ENCODE measurements at regions not wholly inside any gene's neighbourhood (a gene's known extent, or its start where the extent isn't known, plus 50 kb on each side); places are given as distances from the start of the nearest gene placed in this dataset.

DNA sequence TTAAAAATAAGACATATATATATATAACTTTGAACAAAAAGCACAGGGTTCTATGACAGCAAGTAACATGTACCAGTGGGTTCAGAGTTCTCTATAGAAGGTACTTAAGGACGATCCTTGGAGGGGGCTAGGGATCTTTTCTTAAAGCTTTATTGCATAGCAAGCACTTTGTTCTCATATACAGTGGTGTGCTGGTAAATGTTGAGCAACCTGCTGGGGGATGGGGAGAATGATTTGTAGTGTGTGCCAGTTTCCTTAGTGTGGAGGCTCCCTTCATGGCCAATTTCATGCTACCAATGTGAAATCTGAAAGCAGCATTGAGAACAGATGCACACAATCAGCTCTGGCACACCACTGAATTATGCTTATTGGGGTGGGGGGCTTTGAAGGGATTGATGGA is 69.5 kb upstream of the NFASC start:
- no peak overlapping the region for H2BK120ac ChIP-seq (ENCODE audit: low read depth, low read length)
- H3K27me3 ChIP-seq (ENCODE audit: control insufficient read depth in 3 of 3, insufficient read depth in 3 of 3, low read depth in 1 of 3, low read length in 3 of 3) = peaks cover 0 to 4% (median 0%) of the 10 kb centered on the region in 3 experiments
- H3K79me1 ChIP-seq (ENCODE audit: low read depth, low read length) = no peaks in the 10 kb centered on the region
- no peak overlapping the region for H2AK5ac ChIP-seq (ENCODE audit: low read depth, low read length)
- H2BK12ac ChIP-seq (ENCODE audit: low read length) = no peak overlapping the region
- no peaks in the 10 kb centered on the region for H3K36me3 ChIP-seq (replicated peaks in 1 of 2; ENCODE audit: control insufficient read depth in 2 of 2, insufficient read depth in 2 of 2, low read length in 2 of 2)
- no peak overlapping the region for H3K18ac ChIP-seq (ENCODE audit: low read length)
- no peak overlapping the region for H4K91ac ChIP-seq (ENCODE audit: low read depth, low read length, poor library complexity)
- no peak overlapping the region for H3K4ac ChIP-seq (ENCODE audit: low read length)
- WGBS, 2 donors (ENCODE audit: extremely low coverage in 2 of 2, insufficient read length in 2 of 2, insufficient replicate concordance in 1 of 2) = no CpG with 5 or more reads among the region's 1 CpG
- H3K9me3 ChIP-seq (replicated peaks in 1 of 2; ENCODE audit: control insufficient read depth in 2 of 2, insufficient read depth in 1 of 2, low read depth in 1 of 2, low read length in 2 of 2) = peaks cover 0 to 2% of the 10 kb centered on the region in 2 donors
- no peak overlapping the region for H3K4me2 ChIP-seq (ENCODE audit: insufficient read depth, low read length, poor library complexity, severe bottlenecking)
- H2BK15ac ChIP-seq (ENCODE audit: low read length) = no peak overlapping the region
- no peak overlapping the region for H2BK5ac ChIP-seq (ENCODE audit: low read length)
- H4K8ac ChIP-seq (ENCODE audit: low read depth, low read length) = no peak overlapping the region
- H3K27ac ChIP-seq (replicated peaks; ENCODE audit: low read length) = no peak overlapping the region
- H3K4me1 ChIP-seq (ENCODE audit: control insufficient read depth in 2 of 2, insufficient read depth in 1 of 2, low read depth in 1 of 2, low read length in 2 of 2) = peaks cover 0 to 2% of the 10 kb centered on the region in 2 donors
- no peak overlapping the region for H3K9ac ChIP-seq (ENCODE audit: low read depth, low read length, poor library complexity)
- H3K4me3 ChIP-seq (ENCODE audit: low read length in 2 of 2) = no peak overlapping the region
- H2AFZ ChIP-seq (ENCODE audit: low read length) = no peak overlapping the region
- H3K23ac ChIP-seq (ENCODE audit: low read depth, low read length, poor library complexity) = no peak overlapping the region
- DNase-seq (ENCODE audit: low spot score) = no peak
- H3K14ac ChIP-seq (ENCODE audit: low read length) = no peak overlapping the region

DNA sequence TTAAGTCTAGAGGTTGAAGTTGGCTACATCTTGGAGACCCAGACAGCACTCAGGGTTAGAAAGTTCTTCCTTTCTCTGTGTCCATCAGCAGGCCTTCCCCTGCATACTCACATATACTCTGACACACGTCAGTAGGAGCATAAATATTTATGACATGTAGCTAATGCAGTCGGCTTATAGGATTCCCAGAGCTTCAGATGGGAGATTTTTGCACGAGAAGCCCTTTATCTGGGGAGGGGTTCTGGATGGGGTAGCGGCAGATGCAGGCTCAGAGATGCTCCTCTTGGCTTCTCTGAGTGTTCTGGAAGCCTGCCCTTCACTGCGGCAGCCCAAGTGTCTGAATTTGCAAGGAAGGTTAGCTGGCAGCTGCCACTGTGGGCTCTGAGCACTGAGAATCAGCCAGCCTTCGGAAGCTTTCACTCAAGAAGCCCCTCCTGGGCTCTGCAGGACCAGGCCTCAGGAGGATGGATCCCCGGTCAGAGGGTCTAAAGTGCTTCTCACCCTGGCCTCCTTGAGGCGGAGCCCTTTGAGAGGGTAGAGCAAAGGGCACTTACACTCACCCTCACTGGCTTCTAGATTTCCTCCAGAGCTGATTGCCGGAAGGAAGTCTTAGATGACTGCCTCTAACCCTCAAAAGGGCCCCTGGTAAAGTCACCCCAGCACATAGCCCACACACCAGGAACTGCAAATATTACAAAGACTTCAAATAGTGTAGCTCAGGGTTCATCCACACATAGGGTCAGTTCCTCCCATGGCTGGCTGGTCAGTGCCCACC is 68.1 kb upstream of the NFASC start:
- Histone ChIP-seq H4K8ac (ENCODE audit: low read depth, low read length) (no peak overlapping the region), H3K14ac (ENCODE audit: low read length) (no peak overlapping the region), H2AK5ac (ENCODE audit: low read depth, low read length) (no peak overlapping the region), H2BK12ac (ENCODE audit: low read length) (no peak overlapping the region), H2AFZ (ENCODE audit: low read length) (no peak overlapping the region), H3K79me1 (ENCODE audit: low read depth, low read length) (no peaks in the 10 kb centered on the region), H3K9ac (ENCODE audit: low read depth, low read length, poor library complexity) (no peak overlapping the region), H3K27me3 (ENCODE audit: control insufficient read depth in 3 of 3, insufficient read depth in 3 of 3, low read depth in 1 of 3, low read length in 3 of 3) (peaks cover 0 to 4% (median 0%) of the 10 kb centered on the region in 3 experiments), H3K4me3 (ENCODE audit: low read length in 2 of 2) (no peak overlapping the region), H3K9me3 (replicated peaks in 1 of 2; ENCODE audit: control insufficient read depth in 2 of 2, insufficient read depth in 1 of 2, low read depth in 1 of 2, low read length in 2 of 2) (peaks cover 0 to 2% of the 10 kb centered on the region in 2 donors), H4K91ac (ENCODE audit: low read depth, low read length, poor library complexity) (no peak overlapping the region), H3K18ac (ENCODE audit: low read length) (no peak overlapping the region), H3K36me3 (replicated peaks in 1 of 2; ENCODE audit: control insufficient read depth in 2 of 2, insufficient read depth in 2 of 2, low read length in 2 of 2) (no peaks in the 10 kb centered on the region), H3K27ac (replicated peaks; ENCODE audit: low read length) (no peak overlapping the region), H2BK120ac (ENCODE audit: low read depth, low read length) (no peak overlapping the region), H2BK15ac (ENCODE audit: low read length) (no peak overlapping the region), H3K4ac (ENCODE audit: low read length) (no peak overlapping the region), H3K4me1 (ENCODE audit: control insufficient read depth in 2 of 2, insufficient read depth in 1 of 2, low read depth in 1 of 2, low read length in 2 of 2) (peaks cover 0 to 3% of the 10 kb centered on the region in 2 donors), H3K23ac (ENCODE audit: low read depth, low read length, poor library complexity) (no peak overlapping the region), H2BK5ac (ENCODE audit: low read length) (no peak overlapping the region), H3K4me2 (ENCODE audit: insufficient read depth, low read length, poor library complexity, severe bottlenecking) (no peak overlapping the region)
- WGBS, 2 donors (ENCODE audit: extremely low coverage in 2 of 2, insufficient read length in 2 of 2, insufficient replicate concordance in 1 of 2) = no CpG with 5 or more reads among the region's 9 CpGs
- no peak for DNase-seq (ENCODE audit: low spot score)

DNA sequence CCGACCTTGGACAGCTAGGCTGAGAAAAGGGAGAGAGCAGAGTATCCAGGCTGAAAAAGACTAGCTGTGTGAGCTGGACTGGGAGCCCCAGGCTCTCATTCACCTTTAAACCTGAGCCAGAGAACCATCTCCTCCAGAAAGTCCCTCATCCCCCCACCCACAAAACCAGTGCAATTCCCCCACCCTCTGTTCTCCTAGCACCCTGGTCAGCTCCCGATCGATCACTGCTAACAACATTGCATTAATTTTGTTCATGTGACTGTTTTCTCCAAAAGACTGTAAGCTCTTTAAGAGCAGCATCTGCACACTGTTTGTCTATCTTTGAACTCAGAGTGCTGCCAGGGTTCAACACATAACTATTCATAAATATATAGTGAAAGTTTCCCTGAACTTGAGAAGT is 67.1 kb upstream of the NFASC start:
- H3K4me3 ChIP-seq (ENCODE audit: low read length in 2 of 2) = no peak overlapping the region
- no peak overlapping the region for H2BK120ac ChIP-seq (ENCODE audit: low read depth, low read length)
- no peak overlapping the region for H3K14ac ChIP-seq (ENCODE audit: low read length)
- H3K4me1 ChIP-seq (ENCODE audit: control insufficient read depth in 2 of 2, insufficient read depth in 1 of 2, low read depth in 1 of 2, low read length in 2 of 2) = peaks cover 0 to 3% of the 10 kb centered on the region in 2 donors
- no peak overlapping the region for H3K4me2 ChIP-seq (ENCODE audit: insufficient read depth, low read length, poor library complexity, severe bottlenecking)
- H3K9ac ChIP-seq (ENCODE audit: low read depth, low read length, poor library complexity) = no peak overlapping the region
- H2BK5ac ChIP-seq (ENCODE audit: low read length) = no peak overlapping the region
- no peaks in the 10 kb centered on the region for H3K79me1 ChIP-seq (ENCODE audit: low read depth, low read length)
- H2BK15ac ChIP-seq (ENCODE audit: low read length) = no peak overlapping the region
- no peak overlapping the region for H4K91ac ChIP-seq (ENCODE audit: low read depth, low read length, poor library complexity)
- no peak overlapping the region for H2BK12ac ChIP-seq (ENCODE audit: low read length)
- no peak overlapping the region for H3K18ac ChIP-seq (ENCODE audit: low read length)
- no peaks in the 10 kb centered on the region for H3K9me3 ChIP-seq (replicated peaks in 1 of 2; ENCODE audit: control insufficient read depth in 2 of 2, insufficient read depth in 1 of 2, low read depth in 1 of 2, low read length in 2 of 2)
- no peak overlapping the region for H3K27ac ChIP-seq (replicated peaks; ENCODE audit: low read length)
- no peak for DNase-seq (ENCODE audit: low spot score)
- no peak overlapping the region for H3K23ac ChIP-seq (ENCODE audit: low read depth, low read length, poor library complexity)
- peaks cover 0 to 4% (median 0%) of the 10 kb centered on the region in 3 experiments for H3K27me3 ChIP-seq (ENCODE audit: control insufficient read depth in 3 of 3, insufficient read depth in 3 of 3, low read depth in 1 of 3, low read length in 3 of 3)
- H2AK5ac ChIP-seq (ENCODE audit: low read depth, low read length) = no peak overlapping the region
- H3K36me3 ChIP-seq (replicated peaks in 1 of 2; ENCODE audit: control insufficient read depth in 2 of 2, insufficient read depth in 2 of 2, low read length in 2 of 2) = no peaks in the 10 kb centered on the region
- no peak overlapping the region for H4K8ac ChIP-seq (ENCODE audit: low read depth, low read length)
- no peak overlapping the region for H2AFZ ChIP-seq (ENCODE audit: low read length)
- no CpG with 5 or more reads among the region's 3 CpGs for WGBS, 2 donors (ENCODE audit: extremely low coverage in 2 of 2, insufficient read length in 2 of 2, insufficient replicate concordance in 1 of 2)
- no peak overlapping the region for H3K4ac ChIP-seq (ENCODE audit: low read length)

DNA sequence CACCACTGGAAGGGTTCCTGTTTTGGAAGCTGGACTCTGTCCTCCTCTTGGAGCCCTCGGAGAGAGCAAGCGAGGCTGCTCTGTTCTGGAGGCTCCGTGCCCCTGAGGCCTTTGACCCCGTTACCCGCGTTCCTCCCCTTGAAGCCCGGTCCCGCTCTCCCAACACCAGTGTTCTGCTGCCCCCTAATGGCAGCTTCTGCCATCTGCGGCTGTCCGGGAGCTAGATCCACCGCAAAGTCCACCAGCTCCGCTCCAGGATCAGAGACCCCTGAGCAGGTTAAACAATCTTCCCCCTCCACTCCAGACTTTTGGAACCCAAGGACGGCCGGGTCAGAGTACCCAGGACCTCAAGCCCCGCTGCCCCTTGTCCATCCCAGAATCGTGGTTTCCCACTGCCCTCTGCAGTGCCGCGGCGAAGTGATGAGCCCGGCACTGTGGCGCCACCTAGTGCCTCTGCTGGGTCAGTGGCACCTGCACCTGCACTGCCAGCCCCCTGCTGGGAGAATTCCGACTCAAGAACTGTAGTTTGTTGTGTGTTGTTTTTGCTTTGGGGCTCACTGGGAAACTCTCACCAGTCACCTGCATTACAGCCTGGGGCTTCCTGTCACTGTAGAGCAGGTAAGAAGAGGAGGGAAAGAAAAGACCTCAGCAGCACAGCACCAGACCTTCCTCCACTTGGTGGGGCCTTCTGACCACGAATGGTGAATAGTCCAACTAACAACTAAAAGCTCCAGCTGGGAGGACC is 63.5 kb upstream of the NFASC start:
- peak; percentile 92 for DNase-seq (ENCODE audit: low spot score)
- peak overlapping the region; percentile 69 for H3K4me2 ChIP-seq (ENCODE audit: insufficient read depth, low read length, poor library complexity, severe bottlenecking)

More for the DNA sequence above, 63.5 kb upstream of the NFASC start:
- Histone ChIP-seq H2AFZ (ENCODE audit: low read length) (peak overlapping the region; percentile 97), H4K91ac (ENCODE audit: low read depth, low read length, poor library complexity) (no peak overlapping the region), H3K18ac (ENCODE audit: low read length) (peak overlapping the region; percentile 85), H4K8ac (ENCODE audit: low read depth, low read length) (no peak overlapping the region), H3K4me3 (ENCODE audit: low read length in 2 of 2) (peak overlapping the region; percentile 50 to 78), H2BK12ac (ENCODE audit: low read length) (no peak overlapping the region), H3K36me3 (replicated peaks in 1 of 2; ENCODE audit: control insufficient read depth in 2 of 2, insufficient read depth in 2 of 2, low read length in 2 of 2) (no peaks in the 10 kb centered on the region), H2AK5ac (ENCODE audit: low read depth, low read length) (no peak overlapping the region), H3K14ac (ENCODE audit: low read length) (no peak overlapping the region), H3K27me3 (ENCODE audit: control insufficient read depth in 3 of 3, insufficient read depth in 3 of 3, low read depth in 1 of 3, low read length in 3 of 3) (peaks cover 0 to 3% (median 0%) of the 10 kb centered on the region in 3 experiments), H3K23ac (ENCODE audit: low read depth, low read length, poor library complexity) (no peak overlapping the region), H3K9me3 (replicated peaks in 1 of 2; ENCODE audit: control insufficient read depth in 2 of 2, insufficient read depth in 1 of 2, low read depth in 1 of 2, low read length in 2 of 2) (no peaks in the 10 kb centered on the region), H2BK120ac (ENCODE audit: low read depth, low read length) (no peak overlapping the region), H3K4ac (ENCODE audit: low read length) (no peak overlapping the region), H2BK5ac (ENCODE audit: low read length) (no peak overlapping the region), H2BK15ac (ENCODE audit: low read length) (no peak overlapping the region), H3K79me1 (ENCODE audit: low read depth, low read length) (no peaks in the 10 kb centered on the region), H3K27ac (replicated peaks; ENCODE audit: low read length) (no peak overlapping the region), H3K9ac (ENCODE audit: low read depth, low read length, poor library complexity) (no peak overlapping the region), H3K4me1 (ENCODE audit: control insufficient read depth in 2 of 2, insufficient read depth in 1 of 2, low read depth in 1 of 2, low read length in 2 of 2) (peaks cover 0 to 3% of the 10 kb centered on the region in 2 donors)
- WGBS, 2 donors (ENCODE audit: extremely low coverage in 2 of 2, insufficient read length in 2 of 2, insufficient replicate concordance in 1 of 2) = no CpG with 5 or more reads among the region's 23 CpGs
